ENCODE measurements at regions not wholly inside any gene's neighbourhood (a gene's known extent, or its start where the extent isn't known, plus 50 kb on each side); places are given as distances from the start of the nearest gene placed in this dataset.

- no peak for DNase-seq (ENCODE audit: low read depth, low spot score)
Observed at GRCh38 chr18:41371156-41372045, 583.6 kb upstream of the PIK3C3 start.

GRCh38 chr18:41370740-41371139, 584.3 kb upstream of the PIK3C3 start:
- DNase-seq (ENCODE audit: low read depth, low spot score) = no peak

- no peak for DNase-seq (ENCODE audit: low read depth, low spot score)
Observed at GRCh38 chr18:41357708-41358107, 597.3 kb upstream of the PIK3C3 start.

- DNase-seq (ENCODE audit: low read depth, low spot score) = no peak
Observed at GRCh38 chr18:41353777-41354528, 601.1 kb upstream of the PIK3C3 start.

- no peak for DNase-seq (ENCODE audit: low read depth, low spot score)
Observed at GRCh38 chr18:41351430-41351829, 603.6 kb upstream of the PIK3C3 start.

GRCh38 chr18:41347057-41347456, 608.0 kb upstream of the PIK3C3 start:
- no peak for DNase-seq (ENCODE audit: low read depth, low spot score)

GRCh38 chr18:41343808-41344207, 611.2 kb upstream of the PIK3C3 start:
- no peak for DNase-seq (ENCODE audit: low read depth, low spot score)

- no peak for DNase-seq (ENCODE audit: low read depth, low spot score)
Observed at GRCh38 chr18:41338341-41338740, 616.7 kb upstream of the PIK3C3 start.

GRCh38 chr18:41331661-41332060, 623.4 kb upstream of the PIK3C3 start:
- no peak for DNase-seq (ENCODE audit: low read depth, low spot score)

- DNase-seq (ENCODE audit: low read depth, low spot score) = no peak
Observed at GRCh38 chr18:41326311-41326710, 628.7 kb upstream of the PIK3C3 start.

GRCh38 chr18:41324934-41325333, 630.1 kb upstream of the PIK3C3 start:
- DNase-seq (ENCODE audit: low read depth, low spot score) = no peak

GRCh38 chr18:41324020-41324791, 630.8 kb upstream of the PIK3C3 start:
- DNase-seq (ENCODE audit: low read depth, low spot score) = no peak

- DNase-seq (ENCODE audit: low read depth, low spot score) = peak; percentile 3
Observed at GRCh38 chr18:41323044-41323443, 632.0 kb upstream of the PIK3C3 start.

- no peak for DNase-seq (ENCODE audit: low read depth, low spot score)
Observed at GRCh38 chr18:41320100-41320499, 634.9 kb upstream of the PIK3C3 start.

- DNase-seq (ENCODE audit: low read depth, low spot score) = no peak
Observed at GRCh38 chr18:41315134-41315533, 639.9 kb upstream of the PIK3C3 start.

- no peak for DNase-seq (ENCODE audit: low read depth, low spot score)
Observed at GRCh38 chr18:41311571-41312547, 643.2 kb upstream of the PIK3C3 start.

GRCh38 chr18:41297740-41298139, 657.3 kb upstream of the PIK3C3 start:
- DNase-seq (ENCODE audit: low read depth, low spot score) = no peak

GRCh38 chr18:41269294-41269693, 685.7 kb upstream of the PIK3C3 start:
- DNase-seq (ENCODE audit: low read depth, low spot score) = no peak

GRCh38 chr18:41268271-41268670, 686.8 kb upstream of the PIK3C3 start:
- DNase-seq (ENCODE audit: low read depth, low spot score) = no peak

- no peak for DNase-seq (ENCODE audit: low read depth, low spot score)
Observed at GRCh38 chr18:41266616-41267015, 688.4 kb upstream of the PIK3C3 start.

GRCh38 chr18:41266204-41266603, 688.8 kb upstream of the PIK3C3 start:
- no peak for DNase-seq (ENCODE audit: low read depth, low spot score)
